NCI-H2196 treated with DMSO at 0.1 percent for 48 hours (cell line): ENCODE measurements at regions not wholly inside any gene's neighbourhood (a gene's known extent, or its start where the extent isn't known, plus 50 kb on each side); places are given as distances from the start of the nearest gene placed in this dataset.
"Not testable (repeated sequence)": the region's sequence is repeated elsewhere in the genome, so short reads cannot be mapped to it uniquely, and the experiment has no call there.

Source experiments
- DNase-seq: peaks from one replicate; lab custom pipeline; 2025; ENCODE audit not compliant: unreplicated experiment; lab: John Stamatoyannopoulos, UW

DNA sequence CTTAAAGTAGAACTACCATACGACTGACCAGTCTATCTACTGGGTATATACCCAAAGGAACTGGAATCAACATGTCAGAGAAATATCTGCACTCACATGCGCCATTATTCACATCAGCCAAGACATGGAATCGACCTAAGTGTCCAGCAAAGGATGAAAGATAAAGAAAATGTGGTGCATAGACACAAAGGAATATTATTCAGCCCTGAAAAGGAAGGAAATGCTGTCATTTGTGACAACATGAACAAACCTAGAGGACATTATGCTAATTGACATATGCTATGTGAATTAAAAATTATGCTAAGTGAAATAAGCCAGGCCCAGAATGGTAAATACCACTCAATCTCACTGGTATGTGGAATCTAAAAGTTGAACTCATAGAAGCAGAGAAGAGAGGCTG is 123.7 kb downstream of the KLF6 start:
- DNase-seq, result no peak

- no peak for DNase-seq
These were observed 124.3 kb downstream of the KLF6 start for GRCh38 chr10:3660753-3661152.

DNA sequence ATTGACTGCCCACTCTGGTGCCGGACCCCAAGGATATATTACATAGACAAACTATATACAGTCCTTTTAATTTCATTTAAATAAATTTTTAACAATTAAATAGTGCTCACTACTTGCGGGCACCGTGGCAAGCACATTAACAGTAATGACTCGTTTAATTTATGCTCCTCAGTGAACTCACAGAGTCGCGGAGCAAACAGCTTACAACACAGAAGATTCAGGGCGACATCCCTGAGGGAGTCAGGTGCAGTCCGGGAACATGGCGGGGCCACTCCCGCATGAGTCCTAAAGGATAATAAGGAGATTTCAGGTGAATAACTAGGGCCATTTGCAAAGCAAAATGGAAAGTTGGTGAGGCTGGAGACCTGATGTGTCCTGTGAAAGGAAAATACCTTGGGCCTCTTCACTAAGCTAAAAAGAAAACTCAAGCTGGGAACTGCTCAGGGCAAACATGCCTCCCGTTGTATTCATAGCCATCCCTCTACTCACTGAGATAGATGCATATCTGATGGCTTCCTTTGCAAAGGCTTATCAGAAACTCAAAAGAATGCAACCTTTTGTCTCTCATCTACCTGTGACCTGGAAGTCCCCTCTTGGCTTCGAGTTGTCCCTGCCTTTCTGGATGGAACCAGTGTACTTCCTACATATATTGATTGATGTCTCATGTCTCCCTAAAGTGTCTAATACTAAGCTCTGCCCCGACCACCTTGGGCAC is 125.6 kb downstream of the KLF6 start:
- no peak for DNase-seq

DNA sequence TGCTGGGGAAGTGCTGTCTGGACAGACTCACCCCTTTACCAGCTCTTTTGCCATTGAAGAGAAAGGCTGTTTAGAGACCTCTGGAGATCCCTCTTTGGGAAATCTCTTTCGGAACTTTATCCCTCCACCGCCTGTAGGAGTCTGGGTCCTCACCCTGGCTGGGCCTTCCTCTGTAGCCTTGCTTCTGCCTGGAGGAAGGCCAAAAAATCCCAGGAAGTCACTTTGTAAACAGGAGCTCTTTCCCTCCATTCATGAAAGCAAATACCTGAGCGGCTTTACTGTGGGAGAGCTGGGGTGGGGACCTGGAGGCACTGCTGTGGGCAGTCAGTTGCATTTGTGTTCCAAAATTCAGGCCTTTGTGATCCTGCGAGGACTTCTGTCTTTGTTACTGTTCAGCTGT is 126.2 kb downstream of the KLF6 start:
- DNase-seq, result no peak

DNA sequence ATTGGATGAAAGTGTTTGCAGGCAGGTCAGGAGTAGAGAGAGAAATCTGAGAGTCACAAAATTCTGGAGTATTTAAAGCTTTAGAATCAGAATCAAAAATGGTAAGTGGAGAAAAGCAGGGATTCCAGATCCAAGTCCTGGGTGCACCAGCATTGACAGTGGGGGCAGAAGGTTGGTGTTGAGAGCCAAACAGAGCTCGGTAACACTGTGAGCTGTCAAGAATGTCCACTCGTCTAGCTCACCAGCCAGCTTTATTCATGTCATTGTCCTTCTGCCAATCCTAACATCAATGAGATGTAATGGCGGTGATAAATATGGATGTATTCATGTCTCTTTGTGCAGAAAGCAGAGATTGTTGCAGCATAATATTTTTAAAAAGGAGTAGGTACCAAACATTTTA is 128.8 kb downstream of the KLF6 start:
- DNase-seq, result no peak

GRCh38 chr10:3655528-3655927 is 129.5 kb downstream of the KLF6 start:
- DNase-seq, result no peak

DNA sequence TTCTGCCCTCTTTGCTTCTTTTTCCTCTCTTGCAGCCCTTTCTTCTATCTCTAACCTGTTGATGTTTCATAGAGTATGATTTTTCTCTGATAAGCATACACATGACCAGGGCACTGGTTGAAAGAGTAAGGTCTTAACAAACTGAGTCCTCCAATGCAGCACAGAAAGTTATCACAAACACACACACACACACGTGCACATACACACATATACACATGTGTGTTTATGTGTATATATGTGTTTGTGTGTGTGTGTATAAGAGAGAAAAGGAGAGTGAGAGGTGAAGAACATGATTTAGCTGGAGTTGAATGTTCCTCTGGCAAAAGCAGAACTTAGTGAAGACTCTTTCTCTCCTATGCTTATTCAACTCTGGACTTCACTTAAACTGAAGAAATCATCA is 130.0 kb downstream of the KLF6 start:
- no peak for DNase-seq

DNA sequence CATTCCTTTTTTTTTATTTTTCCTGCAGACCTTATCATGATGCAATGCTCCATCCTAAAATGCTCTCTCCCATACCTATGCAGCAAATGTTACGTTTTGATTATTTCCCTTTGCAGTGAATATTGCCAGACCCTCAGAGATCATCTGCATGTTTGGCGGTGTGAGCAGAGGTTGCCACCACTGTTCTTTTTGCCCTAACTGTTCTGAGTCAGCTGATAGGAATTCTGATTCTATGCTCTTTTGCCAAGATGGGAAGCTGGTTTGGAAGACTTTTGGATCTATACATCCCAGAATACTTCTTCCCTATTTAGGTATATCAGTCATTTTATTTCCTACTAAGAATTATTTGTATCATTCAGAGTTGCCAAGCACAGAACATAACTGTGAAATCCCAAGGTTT is 130.5 kb downstream of the KLF6 start:
- DNase-seq, result no peak

GRCh38 chr10:3653303-3653702 is 131.7 kb downstream of the KLF6 start:
- DNase-seq, result not testable (repeated sequence)

GRCh38 chr10:3652886-3653285 is 132.1 kb downstream of the KLF6 start:
- no peak for DNase-seq

DNA sequence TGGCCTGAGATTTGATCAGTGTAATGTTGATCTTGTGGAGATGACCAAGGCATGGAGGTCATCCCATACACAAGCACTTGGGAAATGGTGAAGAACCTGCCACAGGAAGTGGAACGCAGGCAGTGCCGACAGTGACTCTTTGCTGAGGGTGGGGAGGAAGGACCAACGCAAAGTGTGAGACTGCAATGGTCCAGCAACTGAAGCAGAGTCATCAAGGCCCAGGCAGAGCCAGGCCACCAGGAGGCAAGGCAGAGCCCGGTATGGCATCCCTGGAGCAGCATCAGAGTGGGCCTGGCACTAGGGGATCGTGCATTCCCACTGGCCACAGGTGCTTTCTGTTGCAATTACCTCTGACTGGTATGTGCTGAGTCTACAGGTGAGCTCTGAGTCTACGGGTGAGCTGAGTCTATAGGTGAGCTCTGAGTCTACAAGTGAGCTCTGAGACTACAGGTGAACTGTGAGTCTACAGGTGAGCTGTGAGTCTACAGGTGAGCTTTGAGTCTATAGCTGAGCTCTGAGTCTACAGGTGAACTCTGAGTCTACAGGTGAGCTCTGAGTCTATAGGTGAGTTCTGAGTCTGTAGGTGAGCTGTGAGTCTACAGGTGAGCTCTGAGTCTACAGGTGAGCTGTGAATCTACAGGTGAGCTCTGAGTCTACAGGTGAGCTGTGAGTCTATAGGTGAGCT is 132.9 kb downstream of the KLF6 start:
- DNase-seq, result no peak

DNA sequence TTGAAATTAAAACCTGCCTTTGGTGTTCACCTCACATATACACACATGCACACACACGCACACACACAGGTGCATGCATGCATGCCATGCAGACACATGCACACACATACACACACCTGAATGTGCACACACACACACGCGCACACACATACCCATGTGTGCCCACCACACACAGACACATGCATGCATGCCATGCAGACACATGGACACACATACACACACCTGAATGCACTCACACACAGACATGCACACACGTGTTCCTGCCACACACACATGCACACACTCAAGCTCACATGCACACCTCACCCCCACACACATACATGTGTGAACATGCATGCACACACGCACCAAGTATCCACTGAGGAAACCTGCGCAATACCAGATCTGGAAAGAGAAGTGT is 136.4 kb downstream of the KLF6 start:
- no peak for DNase-seq

DNA sequence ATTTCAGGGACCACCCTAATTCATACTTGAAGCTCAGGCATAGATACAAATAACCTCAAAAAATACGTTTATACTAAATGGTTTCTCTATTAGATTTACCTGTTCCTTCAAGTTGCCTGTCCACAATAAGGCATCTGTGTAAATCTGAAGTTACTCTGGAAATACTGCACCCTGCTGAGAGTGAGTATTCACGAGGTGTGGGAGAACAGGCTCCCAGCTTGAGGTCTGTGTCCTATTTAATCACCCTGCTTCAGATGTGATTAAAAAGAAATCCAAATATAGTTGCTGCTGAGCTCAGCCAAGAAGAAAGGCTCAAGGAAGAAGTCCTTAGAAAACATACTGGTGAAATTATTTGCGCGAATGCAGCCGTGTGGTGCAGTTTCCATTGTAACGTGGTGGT is 136.8 kb downstream of the KLF6 start:
- no peak for DNase-seq

DNA sequence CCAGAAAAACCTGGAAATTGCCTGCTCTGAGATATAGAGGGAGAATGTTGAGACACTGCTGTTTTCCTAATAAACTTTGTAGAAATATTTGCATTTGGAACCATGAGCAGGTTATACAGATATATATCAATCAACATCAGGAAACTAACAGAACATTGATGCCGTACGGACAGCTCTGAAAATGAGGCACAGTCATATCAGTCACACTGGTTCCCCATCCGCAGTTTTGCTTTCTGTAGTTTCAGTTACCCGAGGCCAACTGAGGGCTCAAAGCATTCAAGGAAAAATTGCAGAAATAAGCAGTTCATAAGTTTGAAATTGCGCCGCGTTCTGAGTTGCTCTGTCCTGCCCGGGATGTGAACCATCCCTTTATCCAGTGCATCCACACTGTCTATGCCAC is 137.9 kb downstream of the KLF6 start:
- DNase-seq, result no peak

- no peak for DNase-seq
These were observed 139.6 kb downstream of the KLF6 start for GRCh38 chr10:3645406-3645805.

- no peak for DNase-seq
These were observed 144.2 kb downstream of the KLF6 start for GRCh38 chr10:3640816-3641215.

DNA sequence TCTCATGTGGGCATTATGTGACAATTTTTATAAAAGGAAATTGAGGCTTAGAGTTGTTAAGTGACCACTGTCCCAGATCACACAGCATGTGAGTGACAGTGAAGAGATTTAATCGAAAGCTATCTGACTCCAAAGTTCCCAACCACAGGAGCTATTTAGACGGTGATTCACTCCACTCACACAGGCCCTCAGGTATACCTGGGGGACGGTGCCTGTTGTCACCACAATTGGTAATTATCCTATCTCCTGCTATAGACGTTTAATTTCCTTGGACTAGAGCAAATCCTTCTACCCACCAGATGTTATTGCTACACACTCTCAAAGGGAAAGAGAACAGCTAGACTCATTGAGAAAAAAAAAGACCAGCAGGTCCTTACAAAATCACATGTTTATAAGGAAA is 145.5 kb downstream of the KLF6 start:
- no peak for DNase-seq

- DNase-seq, result peak; percentile 50
These were observed 148.4 kb downstream of the KLF6 start for GRCh38 chr10:3636356-3637181.

DNA sequence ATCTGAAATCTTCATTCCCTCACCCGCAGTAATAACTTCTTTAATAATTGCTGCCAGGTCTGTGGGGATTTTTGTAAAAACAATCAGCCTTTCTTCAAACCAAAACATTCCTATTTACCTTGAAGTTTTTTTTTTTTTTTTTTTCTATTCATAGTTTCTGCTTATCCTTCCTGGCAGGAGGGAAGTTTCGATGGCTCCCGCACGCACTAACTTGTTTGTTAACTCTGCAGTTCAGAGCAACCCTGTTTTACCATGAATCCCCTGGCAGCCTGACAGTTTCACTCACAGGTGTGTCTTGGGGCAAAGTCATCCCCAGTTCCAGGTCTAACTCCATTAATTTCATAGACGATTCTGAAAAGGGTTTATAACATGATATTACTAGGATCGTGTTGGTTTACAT is 149.3 kb downstream of the KLF6 start:
- no peak for DNase-seq

- peak; percentile 1 for DNase-seq
These were observed 149.8 kb downstream of the KLF6 start for GRCh38 chr10:3635211-3635671.

DNA sequence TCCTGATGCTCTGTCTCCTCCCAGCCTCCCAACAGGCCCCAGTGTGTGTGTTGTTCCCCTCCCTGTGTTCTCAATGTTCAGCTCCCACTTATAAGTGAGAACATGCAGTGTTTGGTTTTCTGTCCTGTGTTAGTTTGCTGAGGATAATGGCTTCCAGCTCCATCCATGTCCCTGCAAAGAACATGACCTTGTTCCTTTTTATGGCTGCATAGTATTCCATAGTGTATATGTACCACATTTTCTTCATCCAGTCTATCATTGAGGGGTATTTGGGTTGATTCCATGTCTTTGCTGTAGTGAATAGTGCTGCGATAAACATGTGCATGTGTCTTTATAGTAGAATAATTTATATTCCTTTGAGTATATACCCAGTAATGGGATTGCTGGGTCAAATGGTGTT is 150.4 kb downstream of the KLF6 start:
- not testable (repeated sequence) for DNase-seq
